Panc1 (cell line): ENCODE measurements at regions not wholly inside any gene's neighbourhood (a gene's known extent, or its start where the extent isn't known, plus 50 kb on each side); places are given as distances from the start of the nearest gene placed in this dataset.

Experiments used
- ATAC-seq: fragments of 200-7000 bp; cut with Tn5 transposase; 2 replicates; pipeline ENCODE4 v1.9.1; 2020; ENCODE audit warnings: mild to moderate bottlenecking, moderate library complexity
- BruUV-seq: library from RNA; stranded (reverse); fragments of 400-500 nt; replicated peaks from 2 replicates; lab custom pipeline; 2021; lab: Mats Ljungman, UMichigan
- CTCF ChIA-PET: fragments of 300-600 bp; sonication (Branson Sonifier 250); formaldehyde crosslinking; loops from one replicate; lab custom pipeline; 2022; ENCODE audit warnings: antibody characterized with exemption; lab: Charles Lee
- POLR2A ChIA-PET: fragments of 300-600 bp; sonication (Branson Sonifier 250); formaldehyde crosslinking; loops from one replicate; lab custom pipeline; 2022; ENCODE audit warnings: antibody characterized with exemption; lab: Charles Lee
- DNase-seq: peaks from one replicate; pipeline ENCODE4 v3.0.0-alpha.2; 2010; ENCODE audit warnings: low read depth, low spot score
- H3K27ac ChIP-seq: 2 replicates; pipeline ENCODE4 v1.5.1; 2011; ENCODE audit warnings: mild to moderate bottlenecking, low read length, inconsistent platforms
- H3K27me3 ChIP-seq: fragments of 200-500 bp; sonication (Bioruptor generic); 2 replicates; pipeline ENCODE4 v1.6.0; 2014; ENCODE audit warnings: low read length, inconsistent platforms; ENCODE audit not compliant: control insufficient read depth, insufficient read depth
- H3K36me3 ChIP-seq: fragments of 200-500 bp; sonication (Bioruptor generic); 2 replicates; pipeline ENCODE4 v1.5.1; 2014; ENCODE audit warnings: inconsistent platforms, mild to moderate bottlenecking, low read length, moderate library complexity; ENCODE audit not compliant: control insufficient read depth, insufficient read depth
- H3K4me1 ChIP-seq: 2 replicates; pipeline ENCODE4 v1.5.1; 2011; ENCODE audit warnings: inconsistent platforms, mild to moderate bottlenecking, low read length, moderate library complexity; ENCODE audit not compliant: control insufficient read depth, insufficient read depth
- H3K4me3 ChIP-seq, 2 experiments: 2 replicates each; pipeline ENCODE4 v1.5.1; 2011 to 2012; ENCODE audit warnings: low read depth in 2 of 2, low read length in 2 of 2, mild to moderate bottlenecking in 2 of 2, inconsistent platforms in 1 of 2, moderate library complexity in 1 of 2
- H3K9me3 ChIP-seq: fragments of 200-500 bp; sonication (Bioruptor generic); 2 replicates; pipeline ENCODE4 v1.5.1; 2014; ENCODE audit warnings: low read depth, mild to moderate bottlenecking, inconsistent platforms, low read length, moderate library complexity; ENCODE audit not compliant: control insufficient read depth, insufficient read depth
- CTCF ChIP-seq: fragments of 450-650 bp; IDR thresholded peaks from 2 replicates; pipeline ENCODE4 v1.5.1; 2017; ENCODE audit warnings: mild to moderate bottlenecking
- POLR2AphosphoS5 ChIP-seq: IDR thresholded peaks from 2 replicates; pipeline ENCODE4 v1.6.1; 2012; ENCODE audit warnings: mild to moderate bottlenecking, low read depth, low read length, moderate library complexity
- REST ChIP-seq, 2 experiments: IDR thresholded peaks; 2 replicates each; pipeline ENCODE4 v1.6.1; 2011 to 2012; ENCODE audit warnings: low read depth in 2 of 2, control low read depth in 1 of 2, low read length in 1 of 2, mild to moderate bottlenecking in 1 of 2, moderate library complexity in 1 of 2; ENCODE audit not compliant: insufficient read depth in 1 of 2
- SIN3A ChIP-seq: IDR thresholded peaks from 2 replicates; pipeline ENCODE4 v1.6.1; 2012; ENCODE audit warnings: low read depth, mild to moderate bottlenecking, low read length, moderate library complexity, borderline replicate concordance; ENCODE audit not compliant: insufficient read depth
- TCF7L2 ChIP-seq: IDR thresholded peaks from 2 replicates; pipeline ENCODE4 v1.6.1; 2011; ENCODE audit warnings: mild to moderate bottlenecking, low read depth, low read length, inconsistent platforms
- in situ Hi-C: cut with HindIII; loops from 2 replicates; pipeline ENCODE4 v1.10.0; 2016; ENCODE audit warnings: low sequenced_read_pairs, low pct_unique_long_range_greater_than_20kb
- intact Hi-C: fragments of 100-400 bp; cut with micrococcal nuclease; formaldehyde crosslinking; loops from one replicate; pipeline ENCODE4 v1.10.0; 2022; ENCODE audit not compliant: unreplicated experiment

- TF ChIP-seq POLR2AphosphoS5 (no peak), SIN3A (no peak), TCF7L2 (no peak), REST (IDR thresholded peaks at IDR 0.05; ENCODE audit: insufficient read depth in 1 of 2, low read depth in 2 of 2, low read length in 1 of 2) (no peak), CTCF (no peak)
- CTCF ChIA-PET = no interaction called here
- Histone ChIP-seq H3K27ac (no peak overlapping the region), H3K36me3 (no peaks in the 10 kb centered on the region), H3K4me3 (no peak overlapping the region), H3K27me3 (no peaks in the 10 kb centered on the region), H3K4me1 (no peaks in the 10 kb centered on the region), H3K9me3 (no peaks in the 10 kb centered on the region)
- in situ Hi-C loops (no loop called here), intact Hi-C loops (no loop called here)
- DNase-seq (no peak), ATAC-seq (no peak)
- BruUV-seq = no TSS peak
- POLR2A ChIA-PET = no interaction called here
Observed at GRCh38 chr12:23303220-23303619, 646.2 kb downstream of the SOX5 start.

GRCh38 chr12:23303821-23304220 is 645.6 kb downstream of the SOX5 start:
- no peaks in the 10 kb centered on the region for H3K36me3 ChIP-seq
- ATAC-seq (no peak), DNase-seq (no peak)
- ChIA-PET CTCF (no interaction called here), POLR2A (no interaction called here)
- in situ Hi-C loops (no loop called here), intact Hi-C loops (no loop called here)
- no peak for TF ChIP-seq TCF7L2
- no peak for TF ChIP-seq REST (IDR thresholded peaks at IDR 0.05; ENCODE audit: insufficient read depth in 1 of 2, low read depth in 2 of 2, low read length in 1 of 2)
- TF ChIP-seq SIN3A = no peak
- TF ChIP-seq CTCF = no peak
- TF ChIP-seq POLR2AphosphoS5 = no peak
- no TSS peak for BruUV-seq
- H3K27ac ChIP-seq = no peak overlapping the region
- H3K4me1 ChIP-seq = no peaks in the 10 kb centered on the region
- H3K4me3 ChIP-seq = no peak overlapping the region
- no peaks in the 10 kb centered on the region for H3K9me3 ChIP-seq
- H3K27me3 ChIP-seq = no peaks in the 10 kb centered on the region
